A673 (cell line): ENCODE measurements at regions not wholly inside any gene's neighbourhood (a gene's known extent, or its start where the extent isn't known, plus 50 kb on each side); places are given as distances from the start of the nearest gene placed in this dataset.

Source experiments
- CTCF ChIP-seq: fragments of 300-800, 200-600 bp; sonication (generic); conservative IDR thresholded peaks from 2 replicates; pipeline ENCODE4 v1.5.1; 2017; ENCODE audit warnings: low read depth, mild to moderate bottlenecking, antibody characterized with exemption, low read length, moderate library complexity, mixed read lengths
- EZH2 ChIP-seq: fragments of 200-600 bp; sonication (generic); IDR thresholded peaks from 2 replicates; pipeline ENCODE4 v1.6.1; 2017; ENCODE audit warnings: borderline replicate concordance, low read depth, mild to moderate bottlenecking, mixed read lengths, antibody characterized with exemption, low read length; ENCODE audit not compliant: poor library complexity, severe bottlenecking

- TF ChIP-seq CTCF (no peak), EZH2 (no peak)
Observed at GRCh38 chr4:189200353-189200752, 740.3 kb upstream of the FRG1 start.
